ENCODE measurements at regions not wholly inside any gene's neighbourhood (a gene's known extent, or its start where the extent isn't known, plus 50 kb on each side); places are given as distances from the start of the nearest gene placed in this dataset.
A peak's percentile ranks its signal among the peaks of the same experiment; 100 is the strongest.

DNA sequence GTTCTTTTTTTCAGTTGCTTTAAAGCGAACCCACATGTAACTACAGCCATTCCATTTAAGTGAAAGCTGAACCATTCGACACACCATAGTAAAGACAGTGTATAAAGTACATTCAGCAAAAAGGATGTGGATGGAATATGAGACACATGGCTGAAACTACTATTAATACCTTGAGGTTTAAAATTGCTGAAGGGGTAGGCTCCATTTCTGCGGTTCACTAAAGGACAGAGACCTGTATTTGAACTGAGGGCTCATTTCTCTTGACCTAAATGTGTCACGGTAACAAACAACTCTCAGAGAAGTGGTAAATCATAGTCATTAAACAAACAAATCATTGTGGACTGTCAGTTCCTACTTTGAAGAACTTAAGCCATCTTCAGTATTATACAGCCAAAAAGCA lies 1085.6 kb upstream of the TENM3 start:
- TF ChIP-seq, protein P1, sequence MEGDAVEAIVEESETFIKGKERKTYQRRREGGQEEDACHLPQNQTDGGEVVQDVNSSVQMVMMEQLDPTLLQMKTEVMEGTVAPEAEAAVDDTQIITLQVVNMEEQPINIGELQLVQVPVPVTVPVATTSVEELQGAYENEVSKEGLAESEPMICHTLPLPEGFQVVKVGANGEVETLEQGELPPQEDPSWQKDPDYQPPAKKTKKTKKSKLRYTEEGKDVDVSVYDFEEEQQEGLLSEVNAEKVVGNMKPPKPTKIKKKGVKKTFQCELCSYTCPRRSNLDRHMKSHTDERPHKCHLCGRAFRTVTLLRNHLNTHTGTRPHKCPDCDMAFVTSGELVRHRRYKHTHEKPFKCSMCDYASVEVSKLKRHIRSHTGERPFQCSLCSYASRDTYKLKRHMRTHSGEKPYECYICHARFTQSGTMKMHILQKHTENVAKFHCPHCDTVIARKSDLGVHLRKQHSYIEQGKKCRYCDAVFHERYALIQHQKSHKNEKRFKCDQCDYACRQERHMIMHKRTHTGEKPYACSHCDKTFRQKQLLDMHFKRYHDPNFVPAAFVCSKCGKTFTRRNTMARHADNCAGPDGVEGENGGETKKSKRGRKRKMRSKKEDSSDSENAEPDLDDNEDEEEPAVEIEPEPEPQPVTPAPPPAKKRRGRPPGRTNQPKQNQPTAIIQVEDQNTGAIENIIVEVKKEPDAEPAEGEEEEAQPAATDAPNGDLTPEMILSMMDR (conservative IDR thresholded peaks at IDR 0.05; ENCODE audit: low read length), result no peak
- DNase-seq (ENCODE audit: low read depth), result no peak
- no peak overlapping the region for H3K4me3 ChIP-seq (ENCODE audit: low read length)

DNA sequence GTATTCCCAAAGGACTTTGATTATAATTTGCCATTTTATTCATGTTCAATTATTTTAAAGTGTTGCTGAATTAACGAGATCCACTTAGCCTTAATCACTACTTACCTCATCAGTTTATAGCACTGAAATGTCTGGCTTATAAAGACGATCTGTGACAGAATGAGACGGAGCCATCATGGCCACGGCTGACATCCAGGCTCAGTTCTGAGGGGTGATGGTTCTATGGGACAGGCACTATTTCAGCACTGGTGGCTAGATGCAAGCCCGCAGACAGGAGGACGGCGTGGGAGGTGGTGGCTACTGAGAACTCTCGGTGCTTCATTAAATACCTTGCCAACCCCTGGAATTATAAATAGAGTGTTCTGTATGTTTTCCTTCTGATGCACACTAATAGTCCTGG lies 1084.2 kb upstream of the TENM3 start:
- TF ChIP-seq, protein P1 (conservative IDR thresholded peaks at IDR 0.05; ENCODE audit: low read length), result no peak
- no peak for DNase-seq (ENCODE audit: low read depth)
- H3K4me3 ChIP-seq (ENCODE audit: low read length), result no peak overlapping the region

DNA sequence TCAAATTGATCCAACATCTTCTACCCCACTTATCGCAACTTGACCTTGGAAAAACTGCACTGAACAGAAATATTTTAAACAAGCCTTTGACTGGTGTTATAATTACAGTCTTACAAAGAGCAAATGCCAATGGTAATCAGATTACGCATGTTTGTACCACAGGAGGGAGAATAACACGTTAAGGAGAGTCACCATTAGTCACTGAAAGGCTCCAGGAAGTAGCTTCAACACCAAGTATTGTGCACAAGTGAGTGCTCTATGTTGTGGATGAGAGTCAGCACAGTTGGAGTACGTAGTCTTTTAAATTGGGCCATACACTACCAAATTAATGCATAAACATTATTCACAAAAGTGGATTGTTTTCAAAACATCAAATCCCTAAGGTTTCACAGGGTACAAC lies 1081.5 kb upstream of the TENM3 start:
- peak; percentile 4 for DNase-seq (ENCODE audit: low read depth)
- TF ChIP-seq, protein P1 (conservative IDR thresholded peaks at IDR 0.05; ENCODE audit: low read length), result no peak
- no peak overlapping the region for H3K4me3 ChIP-seq (ENCODE audit: low read length)

DNA sequence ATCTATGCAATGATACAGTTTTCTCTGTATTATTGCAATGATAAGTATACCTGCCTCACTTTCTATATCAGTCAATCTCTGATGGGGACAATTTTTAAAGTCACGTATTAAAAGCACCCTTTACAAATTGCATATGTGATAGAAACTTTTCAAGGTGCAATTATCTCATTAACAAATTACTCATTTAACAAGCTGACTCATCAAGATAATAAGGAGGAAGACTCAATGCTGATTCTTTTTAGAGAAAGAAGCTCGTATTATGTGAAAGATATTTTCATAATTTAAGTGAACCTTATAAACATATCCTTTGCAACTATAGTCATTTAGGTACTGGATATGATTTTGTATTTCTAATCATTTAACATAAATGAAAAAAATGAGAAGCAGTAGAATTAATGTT lies 1080.9 kb upstream of the TENM3 start:
- H3K4me3 ChIP-seq (ENCODE audit: low read length), result no peak overlapping the region
- TF ChIP-seq, protein P1 (conservative IDR thresholded peaks at IDR 0.05; ENCODE audit: low read length), result no peak

DNA sequence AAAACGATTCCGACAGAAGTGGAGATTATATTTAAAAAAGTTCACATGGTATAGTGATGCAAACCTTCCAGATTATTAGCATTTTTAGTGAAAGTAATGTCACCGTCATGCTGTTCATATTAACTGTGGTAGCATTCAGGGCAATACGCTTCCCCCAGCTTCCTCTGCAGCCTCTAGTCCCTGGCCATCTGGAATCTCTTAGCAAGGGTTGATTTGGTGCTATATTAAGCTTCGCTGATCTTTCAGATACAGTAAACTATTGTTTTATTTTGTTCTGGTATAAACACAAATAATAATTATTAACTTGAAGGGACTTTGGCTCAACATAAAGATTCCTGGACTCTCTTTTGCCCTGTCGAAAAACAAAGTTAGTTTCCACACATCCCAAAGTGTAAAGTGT lies 1080.5 kb upstream of the TENM3 start:
- no peak overlapping the region for H3K4me3 ChIP-seq (ENCODE audit: low read length)
- peak; percentile 19 for DNase-seq (ENCODE audit: low read depth)
- TF ChIP-seq, protein P1 (conservative IDR thresholded peaks at IDR 0.05; ENCODE audit: low read length), result no peak

More for the DNA sequence above, 1080.9 kb upstream of the TENM3 start:
- DNase-seq (ENCODE audit: low read depth), result no peak

DNA sequence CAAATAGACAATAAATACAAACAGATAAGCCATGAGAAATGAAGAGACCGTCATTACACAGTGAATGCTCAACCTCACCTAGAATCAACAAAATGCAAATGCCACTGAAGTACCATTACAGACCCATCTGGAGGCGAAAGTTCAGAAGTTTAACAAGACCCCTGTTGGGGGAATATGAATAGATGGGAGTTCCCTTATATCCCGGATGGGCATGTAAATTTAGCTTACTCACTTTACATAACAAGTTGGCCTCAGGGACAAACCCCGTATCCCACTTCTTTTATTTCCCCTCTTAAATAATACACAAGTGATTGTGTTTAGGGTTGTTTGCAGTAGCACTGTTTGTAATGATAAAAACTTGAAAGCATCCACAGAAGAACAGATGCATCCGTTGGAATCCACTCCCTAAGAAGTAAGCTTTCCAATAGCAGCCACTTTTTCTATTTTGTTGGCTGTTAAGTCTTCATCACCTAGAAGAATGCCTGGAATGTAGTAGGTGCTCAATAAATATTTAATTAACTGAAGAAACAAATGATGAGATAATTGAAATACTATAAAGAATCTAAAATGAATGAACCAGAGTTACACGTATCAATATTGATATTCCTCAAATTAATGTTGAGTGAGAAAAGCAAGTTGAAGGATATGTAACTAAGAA lies 1076.3 kb upstream of the TENM3 start:
- TF ChIP-seq, protein P1 (conservative IDR thresholded peaks at IDR 0.05; ENCODE audit: low read length), result no peak
- DNase-seq (ENCODE audit: low read depth), result no peak
- H3K4me3 ChIP-seq (ENCODE audit: low read length), result no peak overlapping the region

DNA sequence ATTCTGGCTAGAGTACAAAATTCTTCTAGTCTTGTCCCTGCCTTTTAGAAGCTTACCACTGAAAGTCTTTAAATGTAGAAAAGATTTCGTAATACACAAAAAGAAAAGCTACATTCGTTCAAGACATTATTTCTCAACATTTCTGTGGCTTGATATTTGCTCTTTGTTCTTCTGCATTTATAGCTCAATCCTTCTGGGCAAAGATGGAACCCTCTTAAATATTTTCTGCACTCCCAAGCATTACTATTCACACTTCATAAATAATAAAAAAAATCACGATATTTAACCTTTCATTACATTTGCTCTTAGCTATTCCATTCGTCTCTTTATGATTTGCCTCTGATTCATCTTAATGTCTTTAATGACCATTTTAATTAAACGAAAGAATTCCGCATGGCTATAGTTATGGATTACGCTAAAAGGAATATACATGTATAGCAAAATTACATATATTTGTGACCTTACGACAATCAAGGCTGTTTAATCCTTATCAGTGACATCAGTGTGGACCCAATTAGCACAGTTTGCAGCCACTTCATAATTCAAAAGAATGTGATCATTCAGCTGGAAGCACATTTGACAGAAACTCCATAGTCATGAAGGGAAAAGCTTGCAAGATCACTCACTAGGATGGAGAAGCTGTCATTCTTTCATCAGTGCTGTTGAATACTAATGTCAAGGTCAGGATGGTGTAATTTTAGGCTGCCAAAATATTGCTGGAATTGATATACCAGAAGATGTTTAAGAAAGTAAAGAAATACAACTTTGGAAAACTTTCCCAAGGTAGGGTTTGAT lies 1075.0 kb upstream of the TENM3 start:
- TF ChIP-seq, protein P1 (conservative IDR thresholded peaks at IDR 0.05; ENCODE audit: low read length), result no peak
- no peak overlapping the region for H3K4me3 ChIP-seq (ENCODE audit: low read length)
- no peak for DNase-seq (ENCODE audit: low read depth)
